ENCODE measurements at regions not wholly inside any gene's neighbourhood (a gene's known extent, or its start where the extent isn't known, plus 50 kb on each side); places are given as distances from the start of the nearest gene placed in this dataset.

GRCh38 chr14:21964180-21964579 is 290.6 kb upstream of the OR4E1 start:
- TF ChIP-seq EZH2 (IDR thresholded peaks at IDR 0.05; ENCODE audit: insufficient read depth, poor library complexity, severe bottlenecking) = no peak
- TF ChIP-seq EZH2phosphoT487 (IDR thresholded peaks at IDR 0.05; ENCODE audit: insufficient read depth, low read depth) = no peak

Measured in GM23248 (cell line).